HG03342 (cell line): ENCODE measurements at regions not wholly inside any gene's neighbourhood (a gene's known extent, or its start where the extent isn't known, plus 50 kb on each side); places are given as distances from the start of the nearest gene placed in this dataset.
"Not testable (repeated sequence)": the region's sequence is repeated elsewhere in the genome, so short reads cannot be mapped to it uniquely, and the experiment has no call there.

Experiments
- ATAC-seq: cut with Tn5 transposase; IDR thresholded peaks from one replicate; pipeline ENCODE4 v1.9.1; 2021; ENCODE audit warnings: mild to moderate bottlenecking, moderate library complexity; ENCODE audit not compliant: unreplicated experiment

DNA sequence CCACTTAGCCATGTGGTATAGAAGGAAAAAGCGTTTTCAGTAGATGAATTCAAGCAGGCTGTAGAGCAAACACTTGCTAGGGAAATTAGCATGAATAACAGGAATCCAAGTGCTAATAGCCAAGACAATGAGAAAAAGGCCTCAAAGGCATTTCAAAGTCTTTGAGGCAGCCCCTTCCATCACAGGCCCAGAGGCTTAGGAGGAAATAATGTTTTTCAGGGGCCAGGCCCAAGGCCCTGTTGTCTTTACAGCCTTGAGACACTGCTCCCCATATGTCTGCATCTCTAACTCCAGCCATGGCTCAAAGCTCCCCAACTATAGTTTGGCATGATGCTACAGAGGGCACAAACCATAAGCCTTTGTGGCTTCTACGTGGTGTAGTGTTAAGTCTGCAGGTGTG, 563.5 kb downstream of the TAF11L14 start:
- no peak for ATAC-seq

DNA sequence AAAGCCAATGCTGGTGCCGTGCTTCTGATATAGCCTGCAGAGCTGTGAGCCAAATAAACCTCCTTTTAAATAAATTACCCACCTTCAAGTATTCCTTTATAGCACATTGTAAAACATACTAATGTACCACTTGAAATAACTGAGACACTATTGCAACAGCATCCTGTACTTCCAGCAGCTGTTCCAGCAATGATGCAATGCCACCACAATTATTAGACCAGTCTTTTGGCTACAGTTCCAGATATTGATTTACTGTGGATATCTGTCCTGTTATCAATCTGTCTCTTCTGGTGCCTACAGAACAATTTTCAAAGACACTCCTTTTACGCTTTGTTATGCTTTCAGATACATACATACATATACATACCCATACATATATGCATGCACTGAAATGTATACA, 567.9 kb downstream of the TAF11L14 start:
- no peak for ATAC-seq

DNA sequence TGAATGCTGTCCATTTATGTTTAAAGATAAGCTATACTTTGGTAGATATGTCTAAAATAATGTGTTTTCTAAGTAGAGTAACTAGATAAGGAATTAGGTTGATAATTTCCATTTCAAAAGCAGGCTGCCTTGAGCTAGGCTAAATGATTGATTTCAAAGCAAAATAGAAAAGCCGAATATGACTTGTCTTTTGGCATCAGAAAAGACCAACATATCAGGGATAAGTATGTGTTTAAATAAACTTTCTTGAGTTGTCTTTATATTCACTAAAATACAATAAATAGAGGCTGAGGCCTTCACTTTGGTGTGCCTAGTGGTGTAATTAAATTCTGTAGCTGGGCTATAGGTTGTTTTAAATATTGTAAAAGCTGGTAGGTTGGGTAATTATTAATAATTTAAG, 569.0 kb downstream of the TAF11L14 start:
- no peak for ATAC-seq

DNA sequence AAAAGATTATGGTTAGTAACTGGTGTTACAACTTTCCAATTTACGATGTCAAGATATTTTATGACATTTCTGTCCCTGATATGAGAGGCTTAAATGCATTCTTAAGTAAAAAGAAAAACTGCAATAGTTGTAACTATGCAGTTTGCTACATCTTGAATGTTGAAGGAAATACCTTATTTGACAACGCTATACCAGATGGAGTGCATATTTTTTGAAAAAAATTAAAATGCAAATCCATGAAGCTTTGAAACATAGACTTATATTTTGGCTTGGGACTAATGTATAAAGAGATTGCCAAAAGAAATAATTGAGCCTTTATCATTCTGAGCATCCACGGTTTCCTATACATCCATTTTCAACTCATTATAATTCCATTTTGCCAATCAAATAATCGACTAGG, 579.4 kb downstream of the TAF11L14 start:
- no peak for ATAC-seq

DNA sequence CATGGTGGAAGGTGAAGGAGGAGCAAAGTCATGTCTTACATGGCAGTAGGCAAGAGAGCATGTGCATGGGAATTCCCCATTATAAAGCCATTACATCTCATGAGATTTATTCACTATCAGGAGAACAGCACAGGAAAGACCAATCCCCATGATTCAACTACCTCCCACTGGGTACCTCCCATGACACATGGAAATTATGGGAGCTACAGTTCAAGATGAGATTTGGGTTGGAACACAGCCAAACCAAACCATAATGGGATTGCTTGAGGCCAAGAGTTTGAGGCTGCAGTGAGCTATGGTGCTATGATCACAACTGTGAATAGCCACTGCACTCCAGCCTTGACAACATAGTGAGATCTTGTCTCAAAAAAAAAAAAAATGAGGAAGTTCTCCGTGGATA, 581.8 kb downstream of the TAF11L14 start:
- no peak for ATAC-seq

DNA sequence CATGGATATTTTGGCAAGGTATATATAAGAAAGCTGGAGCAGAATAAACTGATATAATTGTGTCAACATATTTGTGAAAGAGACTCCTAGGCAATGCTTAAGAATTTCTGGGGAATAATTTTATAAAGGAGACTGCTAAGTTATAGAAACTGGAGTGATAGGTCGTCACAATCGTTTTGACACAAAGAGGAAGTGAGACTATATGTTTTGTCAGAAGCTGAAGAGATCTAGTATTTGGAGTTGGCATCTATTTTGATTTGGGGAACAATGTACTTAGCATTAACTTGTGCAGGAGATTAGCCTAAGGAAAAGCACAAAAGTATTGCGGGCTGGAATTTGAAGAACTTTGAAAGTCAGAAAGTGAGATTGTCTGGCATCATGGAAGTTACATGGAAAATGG, 582.5 kb downstream of the TAF11L14 start:
- ATAC-seq = no peak

DNA sequence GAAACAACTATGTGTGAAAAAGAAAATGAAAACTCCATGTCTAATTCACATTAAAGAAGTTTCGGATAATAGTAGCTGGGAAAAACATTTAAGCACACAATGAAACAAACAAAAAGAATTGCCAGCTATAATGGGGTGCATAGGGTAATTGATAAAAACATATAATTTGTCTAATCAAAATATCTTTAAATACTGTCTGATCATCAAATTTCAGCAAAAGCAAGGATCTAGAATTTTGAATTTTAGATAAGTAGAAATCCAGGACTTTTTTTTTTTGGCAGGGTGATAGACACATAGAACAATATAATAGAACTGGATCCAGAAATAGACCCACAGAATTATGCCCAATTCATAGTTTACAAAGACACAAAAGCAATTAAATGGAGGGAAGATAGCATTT, 585.0 kb downstream of the TAF11L14 start:
- ATAC-seq = no peak

DNA sequence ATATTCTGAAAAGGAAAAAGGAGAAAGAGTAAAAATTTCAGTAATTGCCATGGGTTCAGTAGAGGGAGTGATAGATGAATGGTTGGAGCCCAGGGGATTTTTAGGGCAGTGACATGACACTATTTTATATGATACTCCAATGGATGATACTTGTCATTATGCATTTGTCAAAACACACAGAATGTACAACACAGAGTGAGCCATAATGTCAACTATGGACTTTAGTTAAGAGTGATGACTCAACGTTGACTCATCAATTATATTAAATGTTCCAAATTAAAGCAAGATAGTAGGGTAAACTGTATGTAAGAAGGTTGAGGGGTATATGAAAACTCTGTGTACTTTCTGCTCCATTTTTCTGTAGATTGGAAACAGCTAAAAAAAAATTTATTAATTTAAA, 586.4 kb downstream of the TAF11L14 start:
- ATAC-seq = no peak

DNA sequence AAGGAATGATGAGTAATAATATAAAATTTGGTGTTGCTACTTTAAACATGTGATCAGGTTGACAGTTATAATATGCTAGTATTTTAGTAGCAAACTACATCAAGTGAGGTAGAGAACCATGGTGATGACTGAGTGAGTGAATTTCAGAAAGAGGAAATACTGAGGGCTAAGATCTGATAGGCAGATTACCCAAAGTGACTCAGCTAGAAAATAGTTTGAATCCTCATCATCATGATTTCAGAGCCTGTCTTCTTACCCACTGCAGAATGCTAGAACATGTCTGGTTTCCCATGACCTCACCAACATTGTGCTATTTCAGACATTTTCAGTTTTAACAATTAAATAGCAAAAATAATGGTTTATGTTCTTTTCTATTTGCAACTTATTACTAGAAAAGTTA, 602.1 kb downstream of the TAF11L14 start:
- no peak for ATAC-seq

DNA sequence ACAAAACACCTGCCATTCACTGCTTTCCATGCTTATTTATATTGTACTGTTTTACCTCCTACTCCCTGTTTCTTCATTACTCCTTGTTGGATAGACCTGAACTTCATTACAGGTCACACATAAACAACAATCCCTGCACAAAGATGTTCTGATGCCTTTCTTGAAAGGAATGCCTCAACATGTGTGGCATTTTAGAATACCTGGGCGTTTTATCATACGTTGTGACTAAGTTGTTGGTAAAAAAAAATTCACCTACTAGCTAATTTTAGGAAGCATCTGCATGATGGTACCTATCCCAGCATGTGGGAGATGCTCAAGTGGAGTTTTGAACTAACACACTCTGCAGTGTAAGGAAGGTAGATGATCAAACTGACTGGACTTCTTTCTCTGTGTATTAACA, 604.1 kb downstream of the TAF11L14 start:
- ATAC-seq = no peak

DNA sequence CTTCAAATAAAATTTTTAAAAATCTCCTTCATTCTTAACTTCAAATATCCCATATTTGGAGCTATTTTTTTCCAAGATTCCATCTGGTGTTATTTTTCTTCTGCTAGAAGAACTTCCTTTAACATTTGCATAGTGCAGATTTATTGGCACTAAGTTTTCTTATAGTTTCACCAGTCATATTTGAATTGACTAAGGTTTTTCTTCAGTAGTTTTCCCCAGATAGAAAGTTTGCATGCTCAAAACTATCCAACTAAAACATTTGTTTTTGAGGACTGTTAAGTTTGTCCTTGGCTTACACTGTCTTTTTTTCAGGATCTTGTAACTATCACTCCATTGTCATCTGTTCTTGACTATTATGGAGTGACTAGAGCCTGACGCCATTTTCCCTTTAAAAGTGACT, 606.7 kb downstream of the TAF11L14 start:
- no peak for ATAC-seq

DNA sequence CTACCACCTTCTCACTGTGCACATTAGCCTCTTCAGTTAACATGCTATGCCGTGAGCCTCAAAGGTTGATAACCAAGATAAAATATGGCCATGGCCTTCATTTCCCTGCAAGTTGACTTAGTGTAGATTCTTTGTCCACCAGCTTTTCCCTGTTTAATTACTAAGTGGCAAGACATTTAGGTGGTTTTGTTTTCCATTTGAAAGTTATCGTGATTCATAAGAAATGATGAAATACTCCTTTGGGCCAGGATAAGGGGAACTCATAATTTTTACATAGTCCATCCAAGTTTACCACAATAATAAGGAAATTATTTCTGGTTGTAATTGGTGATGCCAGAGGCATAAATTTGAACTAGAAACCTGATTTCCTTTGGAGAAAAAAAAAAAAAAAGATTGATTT, 609.6 kb downstream of the TAF11L14 start:
- ATAC-seq = no peak

DNA sequence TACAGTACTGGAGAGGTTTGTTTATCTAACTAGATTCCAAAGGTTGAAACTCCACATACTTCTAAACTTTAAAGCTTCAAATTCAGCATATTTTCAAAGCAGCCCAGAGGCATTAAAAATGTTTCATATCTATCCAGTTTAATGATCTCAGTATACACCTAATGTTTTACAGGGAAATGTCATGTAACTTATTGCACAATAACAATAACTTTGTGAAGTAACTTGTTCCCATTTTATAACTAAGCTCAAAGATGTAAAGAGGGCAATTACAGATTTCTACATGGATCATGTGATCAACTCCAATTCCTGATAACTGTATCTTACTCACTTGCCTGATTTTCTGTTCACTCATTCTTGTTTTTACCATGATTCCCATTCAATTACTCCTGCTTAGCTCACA, 610.0 kb downstream of the TAF11L14 start:
- no peak for ATAC-seq

DNA sequence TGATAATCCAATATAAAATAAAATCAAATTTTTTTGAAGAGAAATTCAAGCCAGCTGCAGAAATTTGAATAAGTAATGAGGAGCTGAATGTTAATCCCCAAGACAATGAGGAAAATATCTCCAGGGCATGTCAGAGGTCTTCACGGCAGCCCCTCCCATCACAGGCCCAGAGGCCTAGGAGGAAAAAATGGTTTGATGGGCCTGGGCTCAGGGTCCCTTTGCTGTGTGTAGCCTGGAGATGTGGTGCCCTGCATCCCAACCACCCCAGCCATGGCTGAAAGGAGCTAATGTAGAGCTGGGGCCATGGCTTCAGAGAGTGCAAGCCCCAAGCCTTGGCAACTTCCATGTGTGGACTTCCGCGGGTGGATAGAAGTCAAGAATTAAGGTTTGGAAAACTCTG, 618.3 kb downstream of the TAF11L14 start:
- no peak for ATAC-seq

DNA sequence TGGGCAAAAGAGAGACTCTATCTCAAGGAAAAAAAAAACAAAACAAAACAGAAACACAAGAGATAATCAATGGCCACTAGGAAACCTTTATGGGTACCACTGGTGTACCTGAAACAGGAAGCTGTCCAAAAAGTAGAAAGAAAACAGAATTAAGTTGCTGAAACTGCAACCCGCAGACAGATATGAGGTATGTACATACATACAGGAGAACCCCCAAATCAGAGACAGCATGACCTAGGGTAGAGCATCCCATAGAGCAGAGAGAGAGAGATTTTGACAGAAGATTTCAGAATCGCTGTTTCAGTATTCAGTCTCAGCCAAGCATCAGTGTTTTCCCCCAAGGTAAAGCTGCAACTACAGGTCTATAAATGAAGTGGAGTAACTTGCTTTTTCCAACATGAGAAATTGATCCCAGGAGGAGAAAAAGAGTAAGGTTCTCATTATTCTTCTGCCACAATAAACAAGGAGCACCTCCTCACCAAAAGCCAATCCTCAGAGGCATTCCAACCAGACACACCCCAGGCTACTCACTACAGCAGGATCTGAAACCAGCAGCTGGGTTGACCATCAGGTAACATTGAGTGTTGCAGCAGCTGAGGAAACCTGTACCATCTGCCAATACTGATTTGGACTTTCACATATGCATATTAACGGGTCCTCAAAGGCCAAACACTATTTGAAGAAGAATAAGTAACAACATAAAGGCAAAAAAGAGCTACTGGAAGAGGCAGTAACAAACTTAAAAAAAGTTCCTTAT, 630.0 kb downstream of the TAF11L14 start:
- ATAC-seq = no peak

DNA sequence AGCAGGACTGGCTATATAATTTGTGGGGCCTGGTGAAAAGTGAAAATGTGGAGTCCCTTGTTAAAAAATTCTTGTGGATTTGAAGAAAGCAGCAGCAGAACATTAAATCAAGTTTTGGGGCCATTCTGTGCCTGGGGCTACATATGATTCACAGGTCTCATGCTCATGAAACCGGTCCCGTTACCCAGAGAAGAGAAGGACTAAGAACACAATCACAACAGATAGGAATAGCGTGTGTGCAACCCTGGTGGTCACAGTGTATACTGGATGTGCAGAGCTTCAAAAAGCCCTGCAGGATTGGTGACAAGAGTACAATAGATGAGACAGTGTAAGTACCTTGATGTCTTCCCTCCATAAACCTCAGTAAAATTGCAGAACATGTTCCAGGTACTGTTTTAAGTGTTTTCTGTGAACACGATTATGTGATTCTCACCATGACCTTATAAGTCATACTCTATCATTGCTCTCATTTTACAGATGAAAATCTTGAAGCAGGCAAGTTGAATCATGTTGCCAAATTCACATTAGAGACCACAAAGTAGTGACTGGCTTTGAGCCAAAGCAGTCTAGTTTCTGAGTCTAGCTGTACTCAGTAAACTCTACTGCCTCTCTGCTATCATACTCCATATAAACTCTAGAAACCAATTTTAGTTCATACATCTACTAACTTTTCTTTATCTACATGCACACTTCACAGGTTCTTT, 636.5 kb downstream of the TAF11L14 start:
- no peak for ATAC-seq

DNA sequence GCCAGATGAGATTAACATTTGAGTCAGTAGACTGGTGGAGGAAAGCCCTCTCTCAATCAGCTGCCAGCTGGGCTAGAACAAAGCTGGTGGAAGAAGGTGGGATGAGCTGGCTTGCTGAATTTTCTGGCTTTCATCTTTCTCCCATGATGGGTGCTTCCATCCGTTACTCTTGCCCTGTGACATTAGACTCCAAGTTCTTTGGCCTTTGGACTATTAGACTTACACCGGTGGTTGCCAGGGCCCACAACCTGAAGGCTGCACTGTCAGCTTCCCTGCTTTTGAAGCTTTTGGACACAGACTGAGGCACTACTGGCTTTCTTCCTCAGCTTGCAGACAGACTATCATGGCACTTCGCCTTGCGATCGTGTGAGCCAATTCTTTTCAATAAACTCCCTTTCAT, 642.7 kb downstream of the TAF11L14 start:
- ATAC-seq = no peak

DNA sequence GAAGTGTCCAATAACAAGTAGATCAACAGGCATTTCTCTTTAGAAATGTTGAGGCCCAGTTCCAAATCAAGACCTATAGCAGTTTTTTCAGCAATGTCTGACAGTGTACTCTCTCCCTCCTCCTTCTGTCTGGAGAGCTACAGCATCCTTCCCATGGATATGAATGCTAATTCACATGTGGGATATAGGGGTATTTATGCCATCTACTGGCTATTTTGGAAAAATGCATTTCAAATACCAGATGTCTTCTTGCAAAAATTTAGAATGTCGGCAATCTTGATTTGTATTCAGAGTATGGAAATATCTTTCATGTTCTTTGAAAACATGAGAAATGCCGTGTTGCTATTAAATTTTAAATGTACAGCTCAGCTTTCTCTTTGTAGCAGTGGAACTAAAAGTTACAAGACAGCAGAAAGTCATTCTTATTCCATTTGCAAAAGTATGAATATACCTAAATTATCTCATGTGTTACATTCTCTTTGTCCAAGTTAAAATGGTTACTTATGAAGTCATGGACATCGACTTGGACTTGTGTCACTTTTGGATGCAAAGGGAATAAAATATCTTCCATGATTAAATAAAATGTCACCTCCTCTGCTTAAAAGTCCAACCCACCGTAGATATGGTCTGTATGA, 647.8 kb downstream of the TAF11L14 start:
- ATAC-seq = peak; percentile 43

DNA sequence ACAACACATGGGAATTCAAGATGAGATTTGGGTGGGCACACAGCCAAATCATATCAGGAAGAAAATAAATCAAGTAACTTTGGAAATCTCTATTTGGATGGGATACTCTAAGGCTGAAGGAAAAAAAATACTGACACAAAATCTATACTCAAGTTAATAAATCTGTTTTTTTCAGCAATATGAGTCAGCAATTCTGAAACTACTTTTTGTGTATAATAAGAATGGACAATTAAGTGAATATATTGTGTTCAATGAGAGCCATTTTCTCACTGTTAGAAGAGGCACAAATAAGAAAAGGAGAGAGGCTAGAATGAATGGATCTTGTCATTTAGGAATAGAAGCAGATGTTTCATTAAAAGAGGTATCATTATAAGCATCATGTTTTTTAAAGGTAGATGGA, 651.0 kb downstream of the TAF11L14 start:
- ATAC-seq = no peak

DNA sequence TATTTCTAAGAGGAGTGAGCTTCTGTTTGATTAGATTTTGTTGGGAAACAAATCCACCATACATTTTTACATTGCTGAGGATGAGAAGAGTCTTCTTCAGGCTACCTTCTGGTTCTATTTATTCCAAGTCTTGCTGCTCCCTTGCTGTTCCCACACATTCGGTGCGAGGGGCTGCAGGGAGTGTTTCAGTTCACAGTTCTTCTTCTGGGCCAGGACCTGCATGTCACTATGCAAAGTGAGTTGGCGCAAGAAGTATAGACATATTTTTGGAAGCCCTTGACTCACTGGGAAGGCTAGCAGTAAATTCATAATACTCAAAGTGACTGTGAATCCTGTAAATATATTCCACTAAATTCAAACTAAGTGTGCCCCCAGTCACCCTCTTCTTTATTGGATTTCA, 657.9 kb downstream of the TAF11L14 start:
- no peak for ATAC-seq

DNA sequence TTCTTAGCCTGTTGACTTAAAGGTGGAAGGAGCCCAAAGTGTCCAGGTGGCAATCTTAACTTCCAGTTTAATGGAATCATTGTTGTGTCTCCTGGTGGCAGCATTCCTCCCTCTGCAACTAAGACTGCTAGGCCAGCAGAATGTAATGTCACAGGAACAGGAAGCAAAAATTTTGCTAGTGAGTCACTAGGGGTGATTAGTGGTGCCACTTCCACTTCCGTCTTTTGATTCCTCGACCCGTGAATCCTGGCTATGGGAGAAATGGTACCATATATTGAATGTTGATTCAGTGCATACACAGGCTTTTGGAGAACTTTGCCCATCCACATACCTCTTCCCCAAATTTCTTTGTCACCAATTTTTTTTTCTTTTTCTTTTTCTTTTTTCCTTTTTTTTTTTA, 661.4 kb downstream of the TAF11L14 start:
- not testable (repeated sequence) for ATAC-seq

DNA sequence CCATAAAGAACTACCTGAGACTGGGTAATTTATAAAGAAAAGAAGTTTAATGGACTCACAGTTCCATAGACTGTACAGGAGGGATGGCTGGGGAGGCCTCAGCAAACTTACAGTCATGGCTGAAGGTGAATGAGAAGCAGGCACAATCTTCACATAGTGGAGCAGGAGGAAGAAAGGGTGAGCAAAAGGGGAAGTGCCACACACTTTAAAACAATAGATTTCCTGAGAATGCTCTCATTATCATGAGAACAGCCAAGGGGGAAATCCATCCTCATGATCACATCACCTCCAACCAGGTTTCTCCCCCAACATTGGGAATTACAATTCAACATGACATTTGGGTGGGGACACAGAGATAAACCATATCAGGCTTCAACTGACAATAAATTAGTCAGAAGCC, 664.9 kb downstream of the TAF11L14 start:
- ATAC-seq = no peak
